ENCODE measurements at regions not wholly inside any gene's neighbourhood (a gene's known extent, or its start where the extent isn't known, plus 50 kb on each side); places are given as distances from the start of the nearest gene placed in this dataset.

DNA sequence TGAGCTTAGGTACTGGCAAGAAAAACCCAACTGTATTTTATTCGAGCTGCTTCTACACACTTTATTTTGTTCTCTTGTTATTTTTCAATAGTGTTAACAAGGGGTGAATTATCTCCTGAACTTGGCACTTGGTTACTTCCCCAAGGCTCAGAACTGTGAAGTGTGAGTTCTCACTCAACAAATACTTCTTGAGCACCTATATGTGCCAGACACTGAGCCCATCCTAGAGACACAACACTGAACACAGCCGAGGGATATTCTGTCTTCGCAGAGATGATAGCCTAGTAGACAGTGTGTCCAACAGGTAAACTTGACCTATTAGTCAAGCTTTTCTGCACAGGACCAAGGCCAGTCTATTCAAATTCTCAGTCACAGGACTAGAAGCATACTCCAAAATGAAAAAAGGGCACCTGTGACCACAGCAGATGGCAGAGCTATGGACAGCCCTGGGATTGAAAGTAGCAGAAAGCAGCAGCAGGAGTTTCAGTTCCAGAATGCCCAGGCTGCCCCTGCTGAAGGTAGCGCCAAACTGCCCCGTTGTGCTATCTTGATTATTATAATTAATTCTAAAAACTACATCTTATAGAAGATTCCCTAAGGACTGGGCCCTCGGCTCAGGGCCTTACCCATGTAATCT is 77.8 kb upstream of the TAB2 start:
- no peak overlapping the region for H3K27ac ChIP-seq
- no peaks in the 10 kb centered on the region for H3K9me3 ChIP-seq (ENCODE audit: low read depth)
- 96% methylated on average over 6 of the region's 6 CpGs for WGBS (ENCODE audit: low lambda C conversion rate, missing lambda C conversion rate)
- no peaks in the 10 kb centered on the region for H3K27me3 ChIP-seq
- DNase-seq (ENCODE audit: low spot score) = no peak
- H3K36me3 ChIP-seq (replicated peaks; ENCODE audit: insufficient read depth, low read depth) = no peaks in the 10 kb centered on the region
- no peaks in the 10 kb centered on the region for H3K4me1 ChIP-seq (ENCODE audit: insufficient read depth)
- no peak overlapping the region for H2AFZ ChIP-seq
- no peak overlapping the region for H3K4me3 ChIP-seq
- no peaks in the 10 kb centered on the region for H4K20me1 ChIP-seq (ENCODE audit: insufficient read depth, poor library complexity, severe bottlenecking)
- no peaks in the 10 kb centered on the region for H3K9me2 ChIP-seq (replicated peaks; ENCODE audit: insufficient read depth)
- H3K79me2 ChIP-seq = no peaks in the 10 kb centered on the region
- H3K4me2 ChIP-seq = no peak overlapping the region
- TF ChIP-seq EZH2 (IDR thresholded peaks at IDR 0.05; ENCODE audit: borderline replicate concordance) = no peak
- TF ChIP-seq EZH2phosphoT487 (IDR thresholded peaks at IDR 0.05; ENCODE audit: low read depth, severe bottlenecking, unreplicated experiment) = no peak
- no peak for TF ChIP-seq CTCF (IDR thresholded peaks at IDR 0.05; ENCODE audit: poor library complexity)

DNA sequence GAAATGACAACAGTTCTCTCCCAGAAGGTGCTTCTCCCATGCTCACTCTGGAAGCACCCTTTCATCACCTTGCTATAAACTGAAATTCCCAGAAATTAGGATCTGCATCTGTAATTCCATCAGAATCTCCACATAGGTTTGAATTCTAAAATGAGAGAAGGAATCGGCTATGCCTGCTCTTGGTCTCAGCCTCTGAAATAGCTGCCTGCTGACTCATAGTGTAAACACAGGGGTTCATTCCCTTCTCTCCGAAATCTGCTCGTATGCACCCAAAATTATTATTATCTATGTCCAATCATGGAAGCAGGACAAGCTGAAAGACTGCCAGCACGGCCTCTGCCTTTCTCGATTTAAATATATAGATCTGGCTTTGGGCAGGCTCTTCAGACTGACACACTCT is 74.6 kb upstream of the TAB2 start:
- H3K4me3 ChIP-seq = no peak overlapping the region

DNA sequence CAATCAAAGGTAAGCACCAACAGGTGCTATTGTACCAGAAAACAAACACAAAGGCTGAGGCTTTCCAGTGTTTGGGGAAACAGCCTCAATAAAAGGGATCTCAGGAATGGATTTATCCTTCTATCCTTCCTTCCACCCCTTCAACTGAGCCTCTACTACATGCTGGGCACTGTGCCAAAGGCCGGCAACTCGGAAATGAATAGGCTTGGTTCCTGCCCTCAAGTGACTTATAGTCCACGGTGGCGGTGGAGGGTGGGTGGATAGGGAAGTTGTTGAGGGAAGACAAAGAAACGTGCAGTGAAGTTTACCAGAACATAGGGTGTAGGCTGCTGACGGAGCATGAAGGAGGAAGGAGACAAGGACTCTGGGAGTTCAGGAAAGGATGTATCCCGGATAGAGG is 73.4 kb upstream of the TAB2 start:
- Histone ChIP-seq H3K27ac (no peak overlapping the region), H3K4me1 (ENCODE audit: insufficient read depth) (peaks cover 5% of the 10 kb centered on the region), H4K20me1 (ENCODE audit: insufficient read depth, poor library complexity, severe bottlenecking) (no peaks in the 10 kb centered on the region), H3K4me2 (no peak overlapping the region), H3K4me3 (no peak overlapping the region), H2AFZ (no peak overlapping the region), H3K36me3 (replicated peaks; ENCODE audit: insufficient read depth, low read depth) (no peaks in the 10 kb centered on the region), H3K9me2 (replicated peaks; ENCODE audit: insufficient read depth) (no peaks in the 10 kb centered on the region), H3K27me3 (no peaks in the 10 kb centered on the region), H3K79me2 (no peaks in the 10 kb centered on the region), H3K9me3 (ENCODE audit: low read depth) (no peaks in the 10 kb centered on the region)
- TF ChIP-seq CTCF (IDR thresholded peaks at IDR 0.05; ENCODE audit: poor library complexity) (no peak), EZH2phosphoT487 (IDR thresholded peaks at IDR 0.05; ENCODE audit: low read depth, severe bottlenecking, unreplicated experiment) (no peak), EZH2 (IDR thresholded peaks at IDR 0.05; ENCODE audit: borderline replicate concordance) (no peak)
- 94% methylated on average over 7 of the region's 7 CpGs for WGBS (ENCODE audit: low lambda C conversion rate, missing lambda C conversion rate)
- DNase-seq (ENCODE audit: low spot score) = no peak

More for the DNA sequence above, 74.6 kb upstream of the TAB2 start:
- H3K27ac ChIP-seq = no peak overlapping the region
- no peaks in the 10 kb centered on the region for H4K20me1 ChIP-seq (ENCODE audit: insufficient read depth, poor library complexity, severe bottlenecking)
- H2AFZ ChIP-seq = no peak overlapping the region
- no peak for DNase-seq (ENCODE audit: low spot score)
- no peaks in the 10 kb centered on the region for H3K79me2 ChIP-seq
- 76% methylated on average over 5 of the region's 5 CpGs for WGBS (ENCODE audit: low lambda C conversion rate, missing lambda C conversion rate)
- no peaks in the 10 kb centered on the region for H3K9me2 ChIP-seq (replicated peaks; ENCODE audit: insufficient read depth)
- H3K36me3 ChIP-seq (replicated peaks; ENCODE audit: insufficient read depth, low read depth) = no peaks in the 10 kb centered on the region
- no peaks in the 10 kb centered on the region for H3K9me3 ChIP-seq (ENCODE audit: low read depth)
- H3K27me3 ChIP-seq = no peaks in the 10 kb centered on the region
- H3K4me1 ChIP-seq (ENCODE audit: insufficient read depth) = no peaks in the 10 kb centered on the region
- no peak overlapping the region for H3K4me2 ChIP-seq
- TF ChIP-seq EZH2phosphoT487 (IDR thresholded peaks at IDR 0.05; ENCODE audit: low read depth, severe bottlenecking, unreplicated experiment) = no peak
- TF ChIP-seq EZH2 (IDR thresholded peaks at IDR 0.05; ENCODE audit: borderline replicate concordance) = no peak
- no peak for TF ChIP-seq CTCF (IDR thresholded peaks at IDR 0.05; ENCODE audit: poor library complexity)

Measured in hepatocyte (in vitro differentiated cells).